ENCODE measurements at regions not wholly inside any gene's neighbourhood (a gene's known extent, or its start where the extent isn't known, plus 50 kb on each side); places are given as distances from the start of the nearest gene placed in this dataset.
"Not testable (repeated sequence)": the region's sequence is repeated elsewhere in the genome, so short reads cannot be mapped to it uniquely, and the experiment has no call there.

GRCh38 chr5:92956886-92957285, 624.1 kb downstream of the NR2F1-AS1 start:
- DNase-seq (ENCODE audit: low read depth in 4 of 4, low spot score in 3 of 4), result no peak

DNA sequence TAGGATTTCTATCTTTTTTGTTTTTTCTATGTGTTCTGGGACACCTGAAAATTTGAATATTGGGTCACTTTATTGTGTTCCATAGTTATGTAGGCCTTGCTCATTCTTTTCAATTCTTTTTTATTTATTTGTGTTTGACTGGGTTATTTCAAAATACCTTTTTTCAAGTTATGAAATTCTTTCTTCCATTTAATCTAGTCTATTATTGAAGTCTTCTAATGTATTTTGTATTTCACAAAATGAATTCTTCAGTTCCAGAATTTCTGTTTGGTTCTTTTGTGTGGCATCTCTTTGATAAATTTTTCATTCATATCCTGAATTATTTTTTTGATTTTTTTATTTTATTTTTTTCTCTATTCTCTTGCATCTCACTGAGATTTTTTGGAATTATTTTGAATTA, 628.8 kb downstream of the NR2F1-AS1 start:
- DNase-seq (ENCODE audit: low read depth in 4 of 4, low spot score in 3 of 4), result no peak

DNA sequence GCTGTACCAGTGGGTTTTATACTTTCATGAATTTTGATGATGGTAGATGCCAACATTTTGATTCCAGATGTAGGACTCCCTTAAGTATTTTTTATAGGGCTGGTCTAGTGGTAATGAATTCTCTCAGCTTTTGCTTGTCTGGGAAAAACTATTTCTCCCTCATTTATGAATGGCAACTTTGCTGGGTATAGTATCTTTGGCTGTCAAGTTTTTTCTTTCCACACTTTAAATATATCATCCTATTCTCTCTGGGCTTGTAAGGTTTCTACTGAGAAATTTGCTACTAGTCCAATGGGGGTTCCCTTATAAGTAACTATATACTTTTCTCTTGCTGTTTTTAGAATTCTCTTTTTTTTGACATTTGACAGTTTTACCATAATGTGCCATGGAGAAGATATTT, 629.3 kb downstream of the NR2F1-AS1 start:
- DNase-seq (ENCODE audit: low read depth in 4 of 4, low spot score in 3 of 4), result no peak

- no peak for DNase-seq (ENCODE audit: low read depth in 4 of 4, low spot score in 3 of 4)
These were observed 634.5 kb downstream of the NR2F1-AS1 start for GRCh38 chr5:92946546-92946945.

- peak in 1 of 4 donors; percentile 12 for DNase-seq (ENCODE audit: low read depth in 4 of 4, low spot score in 3 of 4)
These were observed 635.4 kb downstream of the NR2F1-AS1 start for GRCh38 chr5:92945605-92946097.

DNA sequence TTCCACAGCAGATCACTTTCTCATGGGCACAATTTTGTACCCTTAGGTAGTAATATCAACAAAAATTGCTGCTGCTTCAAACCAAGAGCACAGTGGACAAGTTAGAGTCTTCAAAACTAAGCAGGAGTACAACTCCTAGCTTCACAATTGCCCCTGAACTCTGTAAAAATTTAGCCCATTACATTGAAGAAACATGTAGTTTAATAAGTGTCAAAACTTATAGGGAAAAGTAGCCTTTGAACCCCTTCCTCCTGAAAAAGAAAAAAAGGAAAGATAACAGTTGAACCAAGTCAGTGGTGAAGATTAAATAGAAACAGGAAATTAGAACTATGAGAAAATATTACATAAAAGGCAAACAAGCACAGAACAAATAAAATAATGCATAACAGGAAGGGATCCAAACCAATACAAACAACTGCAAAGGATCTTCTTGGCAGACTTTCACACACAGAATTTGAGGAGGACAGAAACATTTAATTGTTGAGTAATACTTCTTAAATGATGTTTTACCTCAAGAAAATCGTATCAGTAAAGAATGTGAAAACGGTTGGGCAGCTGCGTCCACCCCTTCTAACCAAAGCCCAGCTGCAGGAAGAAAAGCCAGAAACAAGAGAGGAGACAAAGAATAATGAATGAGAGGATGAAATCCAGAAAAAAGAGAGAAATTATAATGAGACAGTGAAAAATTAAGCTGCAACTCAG, 636.0 kb downstream of the NR2F1-AS1 start:
- DNase-seq (ENCODE audit: low read depth in 4 of 4, low spot score in 3 of 4), result no peak

DNA sequence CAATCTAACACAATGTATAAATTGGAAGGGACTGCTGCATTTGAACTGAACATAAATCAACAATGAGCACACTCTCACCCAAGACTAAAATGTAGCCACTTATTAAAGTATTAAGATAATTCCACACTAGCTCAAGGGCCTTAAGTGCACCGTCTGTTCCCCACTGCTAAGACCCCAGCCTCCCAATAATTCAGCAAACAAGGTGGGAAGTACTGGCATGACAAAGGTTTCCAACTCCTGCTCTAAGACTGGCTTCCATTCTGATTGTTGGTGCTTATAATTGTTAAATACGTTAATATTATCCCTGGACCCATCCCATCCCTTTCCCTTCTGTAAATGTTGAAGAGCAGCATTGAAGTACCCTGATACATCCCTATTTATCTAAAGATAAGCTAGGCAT, 636.7 kb downstream of the NR2F1-AS1 start:
- DNase-seq (ENCODE audit: low read depth in 4 of 4, low spot score in 3 of 4), result no peak

GRCh38 chr5:92942762-92943161, 638.3 kb downstream of the NR2F1-AS1 start:
- no peak for DNase-seq (ENCODE audit: low read depth in 4 of 4, low spot score in 3 of 4)

DNA sequence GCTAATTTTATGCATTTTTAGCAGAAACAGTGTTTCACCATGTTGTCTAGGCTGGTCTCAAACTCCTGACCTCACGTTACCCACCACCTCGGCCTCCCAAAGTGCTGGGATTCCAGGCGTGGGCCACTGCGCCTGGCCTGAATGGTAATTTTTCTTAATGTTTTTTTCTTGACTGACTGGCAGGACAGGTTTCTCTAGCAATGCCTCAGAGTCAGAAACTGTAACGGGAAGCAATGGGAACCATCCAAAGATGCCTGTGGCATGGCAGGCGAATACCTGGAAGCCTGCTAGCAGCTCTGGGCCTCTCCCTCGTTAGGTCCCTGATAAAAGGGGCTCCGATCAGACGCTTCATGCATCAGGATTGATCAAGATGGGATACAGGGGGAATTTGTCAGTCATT, 639.2 kb downstream of the NR2F1-AS1 start:
- peak in 1 of 4 donors; percentile 31 for DNase-seq (ENCODE audit: low read depth in 4 of 4, low spot score in 3 of 4)

- DNase-seq (ENCODE audit: low read depth in 4 of 4, low spot score in 3 of 4), result no peak
These were observed 641.6 kb downstream of the NR2F1-AS1 start for GRCh38 chr5:92939428-92939827.

DNA sequence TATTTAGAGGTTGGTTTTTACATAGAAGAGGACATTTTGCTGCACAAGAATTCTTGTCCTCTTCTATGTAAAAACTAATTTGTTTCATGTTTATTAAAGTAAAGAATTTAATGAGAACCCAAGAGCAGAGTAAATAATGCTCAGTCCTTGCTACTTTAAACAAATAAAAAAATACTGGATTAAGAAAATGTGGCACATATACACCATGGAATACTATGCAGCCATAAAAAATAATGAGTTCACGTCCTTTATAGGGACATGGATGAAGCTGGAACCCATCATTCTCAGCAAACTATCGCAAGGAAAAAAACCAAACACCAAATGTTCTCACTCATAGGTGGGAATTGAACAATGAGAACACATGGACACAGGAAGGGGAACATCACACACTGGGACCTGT, 643.6 kb downstream of the NR2F1-AS1 start:
- DNase-seq (ENCODE audit: low read depth in 4 of 4, low spot score in 3 of 4), result not testable (repeated sequence)

- no peak for DNase-seq (ENCODE audit: low read depth in 4 of 4, low spot score in 3 of 4)
These were observed 651.0 kb downstream of the NR2F1-AS1 start for GRCh38 chr5:92930057-92930456.

GRCh38 chr5:92927291-92927778, 653.7 kb downstream of the NR2F1-AS1 start:
- no peak for DNase-seq (ENCODE audit: low read depth in 4 of 4, low spot score in 3 of 4)

GRCh38 chr5:92923885-92924284, 657.1 kb downstream of the NR2F1-AS1 start:
- DNase-seq (ENCODE audit: low read depth in 4 of 4, low spot score in 3 of 4), result no peak

DNA sequence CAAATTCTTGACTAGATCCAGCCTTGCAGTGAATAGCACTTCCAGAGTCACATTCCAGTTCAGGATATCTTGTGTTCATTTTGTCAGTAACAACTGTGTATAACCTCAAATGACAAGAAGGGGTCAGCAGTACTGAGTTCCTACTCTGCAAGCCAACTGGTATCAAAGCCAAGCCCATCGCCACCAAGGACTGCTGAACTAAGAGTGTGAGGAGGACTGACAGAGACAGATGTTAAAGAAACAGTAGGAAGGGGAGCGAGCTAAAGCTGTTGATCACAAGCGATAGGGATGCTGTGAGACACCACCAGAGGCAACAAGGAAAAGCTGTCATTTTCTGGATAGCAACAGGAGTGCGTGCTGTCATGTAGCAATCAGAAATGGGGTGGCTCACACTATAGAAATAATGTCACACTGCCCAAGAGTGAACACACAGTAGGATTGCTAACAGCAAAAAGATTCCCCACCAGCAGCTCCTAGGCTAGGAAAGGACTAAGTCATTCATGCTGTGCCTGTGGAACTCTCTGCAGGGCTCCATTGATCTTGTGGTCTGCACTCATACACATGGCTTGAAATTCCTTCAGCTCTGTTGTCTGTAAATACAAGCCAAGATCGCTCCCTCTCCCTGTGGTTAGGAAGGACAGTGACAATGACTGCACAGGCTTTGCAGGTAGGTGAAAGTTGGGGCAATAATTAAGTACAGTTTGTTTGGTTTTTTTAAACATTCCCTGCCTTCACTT, 658.6 kb downstream of the NR2F1-AS1 start:
- DNase-seq (ENCODE audit: low read depth in 4 of 4, low spot score in 3 of 4), result no peak

- no peak for DNase-seq (ENCODE audit: low read depth in 4 of 4, low spot score in 3 of 4)
These were observed 664.0 kb downstream of the NR2F1-AS1 start for GRCh38 chr5:92917044-92917443.

GRCh38 chr5:92916036-92916435, 665.0 kb downstream of the NR2F1-AS1 start:
- no peak for DNase-seq (ENCODE audit: low read depth in 4 of 4, low spot score in 3 of 4)

- no peak for DNase-seq (ENCODE audit: low read depth in 4 of 4, low spot score in 3 of 4)
These were observed 668.7 kb downstream of the NR2F1-AS1 start for GRCh38 chr5:92912283-92912682.

DNA sequence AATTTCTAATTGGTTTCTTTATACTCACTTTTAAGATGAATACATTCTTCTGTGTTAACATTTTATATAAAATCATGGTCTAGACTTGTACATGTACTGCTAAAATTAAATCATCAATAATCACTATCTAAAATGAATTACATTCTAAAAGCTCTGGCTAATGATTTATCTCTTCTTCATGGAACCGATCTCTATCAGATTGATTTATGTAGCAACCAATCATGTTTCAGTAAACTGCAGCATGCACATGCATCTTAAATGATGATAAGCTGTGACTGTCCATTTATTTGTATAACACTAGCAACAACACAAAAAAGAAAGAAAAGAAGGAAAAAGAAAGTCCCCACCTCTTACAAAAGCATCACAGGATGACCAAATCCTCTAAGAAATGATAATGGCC, 669.2 kb downstream of the NR2F1-AS1 start:
- no peak for DNase-seq (ENCODE audit: low read depth in 4 of 4, low spot score in 3 of 4)

DNA sequence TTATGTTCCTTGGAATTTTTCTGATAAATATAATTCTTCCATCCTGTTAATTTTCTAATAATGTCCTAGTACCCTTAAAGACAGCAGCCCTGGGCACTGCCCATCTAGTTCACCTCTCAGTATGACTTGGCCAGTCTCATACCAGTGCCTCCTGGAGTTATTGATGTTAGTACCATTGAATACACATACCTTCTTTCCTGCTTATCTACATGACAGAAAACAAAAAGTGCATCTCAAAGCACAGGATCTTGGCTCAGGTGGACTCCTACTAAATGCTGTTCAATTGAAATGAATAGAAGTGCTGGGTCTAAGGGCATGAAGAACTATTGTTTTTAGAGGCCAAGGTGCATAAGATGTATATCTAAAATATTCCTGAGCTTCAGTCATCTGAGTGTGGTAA, 669.7 kb downstream of the NR2F1-AS1 start:
- no peak for DNase-seq (ENCODE audit: low read depth in 4 of 4, low spot score in 3 of 4)

GRCh38 chr5:92909602-92909962, 671.4 kb downstream of the NR2F1-AS1 start:
- DNase-seq (ENCODE audit: low read depth in 4 of 4, low spot score in 3 of 4), result peak in 3 of 4 donors; percentile 48 to 65 (median 62)

Measured in left renal pelvis (tissue), 4 donors.